Thyroid gland (tissue), 4 donors: ENCODE measurements at regions not wholly inside any gene's neighbourhood (a gene's known extent, or its start where the extent isn't known, plus 50 kb on each side); places are given as distances from the start of the nearest gene placed in this dataset.

Source experiments
- CTCF ChIP-seq, 6 experiments: fragments of 200-600 bp in 3 of 6; fragments of 450-650 bp in 3 of 6; sonication (generic) in 3 of 6; IDR thresholded peaks; one replicate each; pipeline ENCODE4 v1.5.1; 2016 to 2019; ENCODE audit warnings: antibody characterized with exemption in 6 of 6, mild to moderate bottlenecking in 2 of 6, inconsistent platforms in 1 of 6, moderate library complexity in 1 of 6
- POLR2A ChIP-seq, 2 donors: fragments of 450-650 bp; IDR thresholded peaks; one replicate each; pipeline ENCODE4 v1.6.1; 2017; ENCODE audit warnings: antibody characterized with exemption in 2 of 2, mild to moderate bottlenecking in 2 of 2, moderate library complexity in 1 of 2

GRCh38 chr4:24643774-24644520 is 59.6 kb upstream of the DHX15 start:
- no peak for TF ChIP-seq POLR2A (IDR thresholded peaks at IDR 0.05)
- TF ChIP-seq CTCF (IDR thresholded peaks at IDR 0.05), result no peak
